Ishikawa (cell line): ENCODE measurements at regions not wholly inside any gene's neighbourhood (a gene's known extent, or its start where the extent isn't known, plus 50 kb on each side); places are given as distances from the start of the nearest gene placed in this dataset.

Experiments used
- EGR1 ChIP-seq: IDR thresholded peaks from 2 replicates; pipeline ENCODE4 v1.6.1; 2012
- EP300 ChIP-seq: IDR thresholded peaks from 2 replicates; pipeline ENCODE4 v1.6.1; 2012; ENCODE audit warnings: borderline replicate concordance
- FOXM1 ChIP-seq: IDR thresholded peaks from 2 replicates; pipeline ENCODE4 v1.6.1; 2012; ENCODE audit warnings: low read depth, borderline replicate concordance
- RAD21 ChIP-seq: IDR thresholded peaks from 2 replicates; pipeline ENCODE4 v1.6.1; 2012; ENCODE audit warnings: low read depth
- YY1 ChIP-seq: IDR thresholded peaks from 2 replicates; pipeline ENCODE4 v1.6.1; 2012; ENCODE audit warnings: low read depth
- TF ChIP-seq, protein P1 (sequence below): IDR thresholded peaks from 2 replicates; pipeline ENCODE4 v1.6.1; 2012; ENCODE audit warnings: low read depth, mild to moderate bottlenecking
- TF ChIP-seq, protein P2 (sequence below): IDR thresholded peaks from 2 replicates; pipeline ENCODE4 v1.6.1; 2012

DNA sequence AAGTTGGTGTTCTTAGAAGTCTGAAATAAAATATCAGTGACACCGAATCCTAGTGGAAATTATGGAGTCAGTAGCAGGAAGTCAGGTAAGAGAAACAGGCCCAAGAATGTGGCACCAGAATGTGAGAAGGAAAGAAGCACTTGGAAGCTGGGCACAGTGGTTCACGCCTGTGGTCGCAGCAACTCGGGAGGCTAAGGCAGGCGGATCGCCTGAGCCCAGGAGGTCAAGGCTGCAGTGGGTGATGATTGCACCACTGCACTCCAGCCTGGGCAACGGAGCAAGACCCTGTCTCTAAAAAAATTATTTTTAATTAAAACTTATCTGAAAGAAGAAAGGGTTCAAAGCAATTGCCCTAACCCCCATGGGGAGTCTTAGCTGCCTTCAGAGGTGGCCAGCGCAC lies 268.3 kb upstream of the SALL3 start:
- TF ChIP-seq YY1, result no peak
- no peak for TF ChIP-seq EGR1
- no peak for TF ChIP-seq EP300
- TF ChIP-seq, protein P1, sequence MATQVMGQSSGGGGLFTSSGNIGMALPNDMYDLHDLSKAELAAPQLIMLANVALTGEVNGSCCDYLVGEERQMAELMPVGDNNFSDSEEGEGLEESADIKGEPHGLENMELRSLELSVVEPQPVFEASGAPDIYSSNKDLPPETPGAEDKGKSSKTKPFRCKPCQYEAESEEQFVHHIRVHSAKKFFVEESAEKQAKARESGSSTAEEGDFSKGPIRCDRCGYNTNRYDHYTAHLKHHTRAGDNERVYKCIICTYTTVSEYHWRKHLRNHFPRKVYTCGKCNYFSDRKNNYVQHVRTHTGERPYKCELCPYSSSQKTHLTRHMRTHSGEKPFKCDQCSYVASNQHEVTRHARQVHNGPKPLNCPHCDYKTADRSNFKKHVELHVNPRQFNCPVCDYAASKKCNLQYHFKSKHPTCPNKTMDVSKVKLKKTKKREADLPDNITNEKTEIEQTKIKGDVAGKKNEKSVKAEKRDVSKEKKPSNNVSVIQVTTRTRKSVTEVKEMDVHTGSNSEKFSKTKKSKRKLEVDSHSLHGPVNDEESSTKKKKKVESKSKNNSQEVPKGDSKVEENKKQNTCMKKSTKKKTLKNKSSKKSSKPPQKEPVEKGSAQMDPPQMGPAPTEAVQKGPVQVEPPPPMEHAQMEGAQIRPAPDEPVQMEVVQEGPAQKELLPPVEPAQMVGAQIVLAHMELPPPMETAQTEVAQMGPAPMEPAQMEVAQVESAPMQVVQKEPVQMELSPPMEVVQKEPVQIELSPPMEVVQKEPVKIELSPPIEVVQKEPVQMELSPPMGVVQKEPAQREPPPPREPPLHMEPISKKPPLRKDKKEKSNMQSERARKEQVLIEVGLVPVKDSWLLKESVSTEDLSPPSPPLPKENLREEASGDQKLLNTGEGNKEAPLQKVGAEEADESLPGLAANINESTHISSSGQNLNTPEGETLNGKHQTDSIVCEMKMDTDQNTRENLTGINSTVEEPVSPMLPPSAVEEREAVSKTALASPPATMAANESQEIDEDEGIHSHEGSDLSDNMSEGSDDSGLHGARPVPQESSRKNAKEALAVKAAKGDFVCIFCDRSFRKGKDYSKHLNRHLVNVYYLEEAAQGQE, result no peak
- TF ChIP-seq RAD21, result no peak
- TF ChIP-seq, protein P2, sequence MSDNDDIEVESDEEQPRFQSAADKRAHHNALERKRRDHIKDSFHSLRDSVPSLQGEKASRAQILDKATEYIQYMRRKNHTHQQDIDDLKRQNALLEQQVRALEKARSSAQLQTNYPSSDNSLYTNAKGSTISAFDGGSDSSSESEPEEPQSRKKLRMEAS, result no peak
- TF ChIP-seq FOXM1, result no peak
